ENCODE measurements at regions not wholly inside any gene's neighbourhood (a gene's known extent, or its start where the extent isn't known, plus 50 kb on each side); places are given as distances from the start of the nearest gene placed in this dataset.

DNA sequence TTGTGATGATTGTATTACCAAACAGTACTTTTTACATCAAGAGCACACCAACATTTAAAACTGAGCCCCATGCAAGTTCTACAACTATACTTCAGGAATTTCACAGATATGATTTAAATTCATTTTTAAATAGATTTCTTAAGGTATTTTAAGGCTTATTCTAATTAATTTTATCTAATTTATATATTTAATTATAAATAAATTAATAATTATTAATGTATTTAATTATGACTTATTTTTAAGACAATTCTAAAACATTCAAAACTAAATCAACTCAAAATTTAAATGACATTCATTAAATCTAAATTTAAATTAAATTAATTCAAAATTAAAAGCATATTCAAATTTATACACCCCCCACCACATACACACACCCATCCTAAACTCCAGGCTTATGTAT lies 299.2 kb downstream of the NFIB start:
- intact Hi-C loops (cut with micrococcal nuclease; ENCODE audit: unreplicated experiment) = no loop called here

DNA sequence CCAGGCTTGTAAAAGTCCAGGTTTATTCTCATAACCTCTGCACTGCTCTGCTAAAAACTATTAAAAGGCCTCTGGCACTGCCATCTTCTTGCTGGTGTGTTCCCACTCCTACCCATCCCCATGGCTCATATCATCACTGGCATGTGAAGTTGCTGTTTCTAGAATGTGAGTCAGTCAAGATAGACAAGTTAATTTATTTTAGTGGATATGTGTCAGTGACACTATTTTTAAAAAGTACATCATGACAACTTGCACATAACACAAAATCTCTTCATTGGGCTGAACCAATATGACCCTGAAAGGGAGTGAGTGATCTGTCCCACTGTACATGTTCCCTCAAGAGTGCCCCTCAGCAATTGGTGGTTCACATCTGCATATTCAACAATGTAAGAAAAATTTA lies 299.7 kb downstream of the NFIB start:
- Histone ChIP-seq H3K4me1 (ENCODE audit: insufficient read depth, low read length, poor library complexity, severe bottlenecking) (no peaks in the 10 kb centered on the region), H3K27me3 (replicated peaks; ENCODE audit: insufficient read depth, low read depth, low read length, poor library complexity) (no peaks in the 10 kb centered on the region), H3K9me3 (ENCODE audit: low read depth, low read length, poor library complexity, severe bottlenecking) (no peaks in the 10 kb centered on the region), H3K27ac (ENCODE audit: low read depth, low read length, poor library complexity, severe bottlenecking) (no peak overlapping the region), H3K4me3 (ENCODE audit: low read depth, low read length, poor library complexity, severe bottlenecking) (no peak overlapping the region), H3K36me3 (ENCODE audit: insufficient read depth, low read length, poor library complexity, severe bottlenecking) (no peaks in the 10 kb centered on the region)
- CTCF ChIA-PET = no interaction called here
- POLR2A ChIA-PET (ENCODE audit: low non-redundant PET) = no interaction called here
- no peak for DNase-seq (ENCODE audit: low spot score)
- intact Hi-C loops (cut with micrococcal nuclease; ENCODE audit: unreplicated experiment) = no loop called here
- no TSS peak for BruUV-seq (replicated peaks)
- TF ChIP-seq, protein P1, sequence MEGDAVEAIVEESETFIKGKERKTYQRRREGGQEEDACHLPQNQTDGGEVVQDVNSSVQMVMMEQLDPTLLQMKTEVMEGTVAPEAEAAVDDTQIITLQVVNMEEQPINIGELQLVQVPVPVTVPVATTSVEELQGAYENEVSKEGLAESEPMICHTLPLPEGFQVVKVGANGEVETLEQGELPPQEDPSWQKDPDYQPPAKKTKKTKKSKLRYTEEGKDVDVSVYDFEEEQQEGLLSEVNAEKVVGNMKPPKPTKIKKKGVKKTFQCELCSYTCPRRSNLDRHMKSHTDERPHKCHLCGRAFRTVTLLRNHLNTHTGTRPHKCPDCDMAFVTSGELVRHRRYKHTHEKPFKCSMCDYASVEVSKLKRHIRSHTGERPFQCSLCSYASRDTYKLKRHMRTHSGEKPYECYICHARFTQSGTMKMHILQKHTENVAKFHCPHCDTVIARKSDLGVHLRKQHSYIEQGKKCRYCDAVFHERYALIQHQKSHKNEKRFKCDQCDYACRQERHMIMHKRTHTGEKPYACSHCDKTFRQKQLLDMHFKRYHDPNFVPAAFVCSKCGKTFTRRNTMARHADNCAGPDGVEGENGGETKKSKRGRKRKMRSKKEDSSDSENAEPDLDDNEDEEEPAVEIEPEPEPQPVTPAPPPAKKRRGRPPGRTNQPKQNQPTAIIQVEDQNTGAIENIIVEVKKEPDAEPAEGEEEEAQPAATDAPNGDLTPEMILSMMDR (conservative IDR thresholded peaks at IDR 0.05; ENCODE audit: low read depth, low read length) = no peak
- TF ChIP-seq EZH2 (IDR thresholded peaks at IDR 0.05; ENCODE audit: borderline replicate concordance, low read depth, low read length, poor library complexity, severe bottlenecking) = no peak

More for the DNA sequence above, 299.2 kb downstream of the NFIB start:
- DNase-seq (ENCODE audit: low spot score) = no peak
- no peak for TF ChIP-seq EZH2 (IDR thresholded peaks at IDR 0.05; ENCODE audit: borderline replicate concordance, low read depth, low read length, poor library complexity, severe bottlenecking)
- TF ChIP-seq, protein P1 (conservative IDR thresholded peaks at IDR 0.05; ENCODE audit: low read depth, low read length) = no peak
- Histone ChIP-seq H3K9me3 (ENCODE audit: low read depth, low read length, poor library complexity, severe bottlenecking) (no peaks in the 10 kb centered on the region), H3K27ac (ENCODE audit: low read depth, low read length, poor library complexity, severe bottlenecking) (no peak overlapping the region), H3K4me1 (ENCODE audit: insufficient read depth, low read length, poor library complexity, severe bottlenecking) (no peaks in the 10 kb centered on the region), H3K27me3 (replicated peaks; ENCODE audit: insufficient read depth, low read depth, low read length, poor library complexity) (no peaks in the 10 kb centered on the region), H3K4me3 (ENCODE audit: low read depth, low read length, poor library complexity, severe bottlenecking) (no peak overlapping the region), H3K36me3 (ENCODE audit: insufficient read depth, low read length, poor library complexity, severe bottlenecking) (no peaks in the 10 kb centered on the region)
- BruUV-seq (replicated peaks) = no TSS peak
- CTCF ChIA-PET = no interaction called here
- POLR2A ChIA-PET (ENCODE audit: low non-redundant PET) = no interaction called here

- Histone ChIP-seq H3K4me3 (ENCODE audit: low read depth, low read length, poor library complexity, severe bottlenecking) (no peak overlapping the region), H3K4me1 (ENCODE audit: insufficient read depth, low read length, poor library complexity, severe bottlenecking) (no peaks in the 10 kb centered on the region), H3K9me3 (ENCODE audit: low read depth, low read length, poor library complexity, severe bottlenecking) (no peaks in the 10 kb centered on the region), H3K27me3 (replicated peaks; ENCODE audit: insufficient read depth, low read depth, low read length, poor library complexity) (no peaks in the 10 kb centered on the region), H3K36me3 (ENCODE audit: insufficient read depth, low read length, poor library complexity, severe bottlenecking) (no peaks in the 10 kb centered on the region), H3K27ac (ENCODE audit: low read depth, low read length, poor library complexity, severe bottlenecking) (no peak overlapping the region)
- DNase-seq (ENCODE audit: low spot score) = no peak
- no peak for TF ChIP-seq EZH2 (IDR thresholded peaks at IDR 0.05; ENCODE audit: borderline replicate concordance, low read depth, low read length, poor library complexity, severe bottlenecking)
- TF ChIP-seq, protein P1 (conservative IDR thresholded peaks at IDR 0.05; ENCODE audit: low read depth, low read length) = no peak
- intact Hi-C loops (cut with micrococcal nuclease; ENCODE audit: unreplicated experiment) = no loop called here
- ChIA-PET CTCF (no interaction called here), POLR2A (ENCODE audit: low non-redundant PET) (no interaction called here)
- no TSS peak for BruUV-seq (replicated peaks)
Observed at GRCh38 chr9:14011799-14012560, 302.0 kb downstream of the NFIB start.

Data from A673 (cell line).